WTC11 (cell line): ENCODE measurements at regions not wholly inside any gene's neighbourhood (a gene's known extent, or its start where the extent isn't known, plus 50 kb on each side); places are given as distances from the start of the nearest gene placed in this dataset.

ENCODE experiments used
- CREM ChIP-seq: sonication (generic); formaldehyde crosslinking; IDR thresholded peaks from 2 replicates; pipeline ENCODE4 v1.8.1; 2022; ENCODE audit warnings: mild to moderate bottlenecking, missing genetic modification reagents, moderate library complexity
- CTCF ChIP-seq: fragments of 200-600 bp; IDR thresholded peaks from 2 replicates; pipeline ENCODE4 v1.8.0; 2022; ENCODE audit warnings: antibody characterized with exemption
- FOXK1 ChIP-seq: sonication (generic); formaldehyde crosslinking; IDR thresholded peaks from 2 replicates; pipeline ENCODE4 v1.8.0; 2022; ENCODE audit warnings: mild to moderate bottlenecking, moderate library complexity, missing genetic modification reagents
- IRF1 ChIP-seq: sonication (generic); formaldehyde crosslinking; IDR thresholded peaks from 2 replicates; pipeline ENCODE4 v1.8.0; 2023; ENCODE audit warnings: missing genetic modification reagents
- JUN ChIP-seq: sonication (generic); formaldehyde crosslinking; IDR thresholded peaks from 2 replicates; pipeline ENCODE4 v1.8.0; 2023; ENCODE audit warnings: mild to moderate bottlenecking, missing genetic modification reagents
- KAT7 ChIP-seq: sonication (generic); formaldehyde crosslinking; IDR thresholded peaks from 2 replicates; pipeline ENCODE4 v1.8.1; 2023; ENCODE audit warnings: missing genetic modification reagents, mild to moderate bottlenecking, borderline replicate concordance
- MAX ChIP-seq: sonication (generic); formaldehyde crosslinking; IDR thresholded peaks from 2 replicates; pipeline ENCODE4 v1.8.0; 2022; ENCODE audit warnings: mild to moderate bottlenecking, missing genetic modification reagents
- NR1H2 ChIP-seq: sonication (generic); formaldehyde crosslinking; IDR thresholded peaks from 2 replicates; pipeline ENCODE4 v1.9.0; 2021; ENCODE audit warnings: mild to moderate bottlenecking, moderate library complexity, missing genetic modification reagents
- NR2C2 ChIP-seq: sonication (generic); formaldehyde crosslinking; IDR thresholded peaks from 2 replicates; pipeline ENCODE4 v1.8.0; 2022; ENCODE audit warnings: mild to moderate bottlenecking, missing genetic modification reagents
- RELA ChIP-seq: sonication (generic); formaldehyde crosslinking; IDR thresholded peaks from 2 replicates; pipeline ENCODE4 v1.8.1; 2022; ENCODE audit warnings: missing genetic modification reagents, mild to moderate bottlenecking, borderline replicate concordance
- STAT6 ChIP-seq: sonication (generic); formaldehyde crosslinking; conservative IDR thresholded peaks from 2 replicates; pipeline ENCODE4 v1.8.1; 2023; ENCODE audit warnings: mild to moderate bottlenecking, low read depth, missing genetic modification reagents, moderate library complexity
- USF2 ChIP-seq: sonication (generic); formaldehyde crosslinking; IDR thresholded peaks from 2 replicates; pipeline ENCODE4 v1.8.1; 2023; ENCODE audit warnings: mild to moderate bottlenecking, missing genetic modification reagents, moderate library complexity
- ZNF138 ChIP-seq: sonication (generic); formaldehyde crosslinking; conservative IDR thresholded peaks from 2 replicates; pipeline ENCODE4 v1.8.1; 2022; ENCODE audit warnings: mild to moderate bottlenecking, moderate library complexity, missing genetic modification reagents
- ZNF317 ChIP-seq: sonication (generic); formaldehyde crosslinking; IDR thresholded peaks from 2 replicates; pipeline ENCODE4 v1.8.1; 2023; ENCODE audit warnings: low read depth, mild to moderate bottlenecking, moderate library complexity, missing genetic modification reagents, borderline replicate concordance

- TF ChIP-seq KAT7 (CRISPR knock-in tag) (no peak), NR2C2 (no peak), CTCF (no peak), RELA (CRISPR knock-in tag) (no peak), NR1H2 (CRISPR knock-in tag) (no peak), USF2 (CRISPR knock-in tag) (no peak), STAT6 (CRISPR knock-in tag) (no peak), ZNF317 (CRISPR knock-in tag) (no peak), CREM (CRISPR knock-in tag) (no peak), MAX (CRISPR knock-in tag) (no peak), ZNF138 (no peak), IRF1 (no peak), JUN (no peak), FOXK1 (CRISPR knock-in tag) (no peak)
These were observed 905.6 kb upstream of the SPRY2 start for GRCh38 chr13:81246556-81246955.
